Skeletal muscle cell (primary cell): ENCODE measurements at regions not wholly inside any gene's neighbourhood (a gene's known extent, or its start where the extent isn't known, plus 50 kb on each side); places are given as distances from the start of the nearest gene placed in this dataset.
A peak's percentile ranks its signal among the peaks of the same experiment; 100 is the strongest.

Source experiments
- DNase-seq: peaks from one replicate; pipeline ENCODE4 v3.0.0-alpha.2; 2010; ENCODE audit warnings: low read depth
- H3K4me3 ChIP-seq: 2 replicates; pipeline ENCODE4 v1.5.1; 2011; ENCODE audit warnings: low read depth, mild to moderate bottlenecking, control low read depth, low read length, moderate library complexity

GRCh38 chr2:129888896-129889295 is 90.6 kb upstream of the RAB6C start:
- H3K4me3 ChIP-seq = no peak overlapping the region
- peak; percentile 4 for DNase-seq

DNA sequence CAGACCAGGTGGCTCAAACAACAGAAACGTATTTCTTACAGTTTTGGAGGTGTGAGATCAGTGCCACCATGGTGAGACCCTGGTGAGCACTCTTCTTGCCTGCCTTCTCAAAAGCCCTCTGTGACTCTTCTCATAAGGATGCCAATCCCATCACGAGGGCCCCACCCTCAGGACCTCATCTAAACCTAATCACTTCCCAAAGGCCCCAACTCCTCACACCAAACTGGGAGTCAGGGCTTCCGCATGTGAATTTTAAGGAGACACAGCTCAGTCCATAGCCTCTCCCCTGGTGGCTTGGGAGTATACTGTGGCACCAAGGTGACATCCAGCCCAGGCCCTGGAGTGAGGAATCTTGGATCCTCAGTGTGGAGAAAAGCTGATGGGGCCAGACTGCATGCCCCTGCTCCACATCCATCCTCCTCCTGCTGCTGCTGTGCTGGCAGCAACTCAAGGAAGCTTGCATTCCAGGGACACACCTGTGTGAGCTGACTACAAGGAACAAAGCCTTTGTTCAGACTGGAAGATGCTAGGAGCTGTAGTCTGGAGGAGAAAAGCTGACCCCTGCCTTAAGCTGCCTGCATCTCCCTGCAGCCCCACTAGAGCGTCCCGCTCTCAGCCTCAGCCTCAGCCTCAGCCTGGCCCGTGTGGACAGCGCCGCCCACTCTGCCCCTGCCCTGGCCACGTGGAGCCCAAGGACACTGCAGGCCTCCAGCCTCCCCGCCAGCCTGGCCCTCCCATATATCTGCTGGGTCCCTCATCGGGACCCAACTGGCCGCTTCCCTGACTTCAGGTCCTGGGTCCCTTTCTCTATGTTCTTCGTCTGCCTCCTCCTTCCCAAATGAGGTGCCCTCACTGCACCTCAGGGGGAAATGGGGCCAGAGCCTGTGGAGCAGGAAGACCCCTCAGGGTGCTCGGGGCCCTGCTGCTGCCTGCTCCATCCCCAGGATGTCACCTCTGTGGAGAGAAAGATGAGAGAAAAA is 87.8 kb upstream of the RAB6C start:
- H3K4me3 ChIP-seq = no peak overlapping the region
- no peak for DNase-seq

DNA sequence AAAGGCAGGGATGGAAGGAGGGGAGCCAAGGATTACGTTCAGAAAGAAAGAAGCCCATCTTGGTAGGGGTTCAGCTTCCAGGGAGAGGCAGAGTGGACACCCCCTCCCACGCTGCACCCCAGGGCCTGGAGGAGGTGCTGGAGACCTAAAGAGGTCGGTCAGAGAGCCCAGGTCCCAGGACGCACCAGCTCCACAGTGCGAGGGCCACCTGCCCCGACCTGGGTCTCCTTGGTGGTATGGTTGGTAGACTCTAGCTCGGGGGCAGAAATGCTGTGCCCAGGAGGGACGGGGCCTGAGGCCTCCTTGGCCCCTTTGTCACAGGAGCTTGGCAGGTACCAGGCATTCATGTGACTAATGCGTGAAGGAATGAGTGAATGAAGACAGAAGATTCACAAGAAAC is 87.1 kb upstream of the RAB6C start:
- no peak for DNase-seq
- no peak overlapping the region for H3K4me3 ChIP-seq

GRCh38 chr2:129892773-129893172 is 86.7 kb upstream of the RAB6C start:
- H3K4me3 ChIP-seq = no peak overlapping the region
- DNase-seq = no peak

GRCh38 chr2:129893244-129893643 is 86.2 kb upstream of the RAB6C start:
- no peak for DNase-seq
- no peak overlapping the region for H3K4me3 ChIP-seq

DNA sequence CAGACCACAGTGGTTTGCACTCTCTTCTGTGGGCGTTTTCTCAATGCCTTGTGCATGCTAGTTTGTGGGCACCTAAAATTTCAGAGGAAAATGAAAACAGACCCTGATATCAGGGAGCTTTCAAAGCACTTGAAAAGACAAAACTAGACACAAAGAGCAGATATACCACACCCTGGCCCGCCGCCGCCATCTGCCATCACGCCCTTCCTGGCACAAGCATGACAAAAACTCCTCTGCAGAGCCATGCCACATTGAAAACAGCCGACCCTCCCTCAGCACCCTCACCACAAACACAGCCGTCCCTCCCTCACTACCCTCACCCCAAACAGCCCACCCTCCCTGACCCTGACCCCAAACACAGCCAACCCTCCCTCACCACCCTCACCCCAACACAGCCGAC is 84.8 kb upstream of the RAB6C start:
- H3K4me3 ChIP-seq = no peak overlapping the region
- DNase-seq = no peak

- DNase-seq = no peak
- H3K4me3 ChIP-seq = no peak overlapping the region
These were observed 84.4 kb upstream of the RAB6C start for GRCh38 chr2:129895061-129895460.

- no peak overlapping the region for H3K4me3 ChIP-seq
- DNase-seq = no peak
These were observed 83.9 kb upstream of the RAB6C start for GRCh38 chr2:129895526-129896082.

DNA sequence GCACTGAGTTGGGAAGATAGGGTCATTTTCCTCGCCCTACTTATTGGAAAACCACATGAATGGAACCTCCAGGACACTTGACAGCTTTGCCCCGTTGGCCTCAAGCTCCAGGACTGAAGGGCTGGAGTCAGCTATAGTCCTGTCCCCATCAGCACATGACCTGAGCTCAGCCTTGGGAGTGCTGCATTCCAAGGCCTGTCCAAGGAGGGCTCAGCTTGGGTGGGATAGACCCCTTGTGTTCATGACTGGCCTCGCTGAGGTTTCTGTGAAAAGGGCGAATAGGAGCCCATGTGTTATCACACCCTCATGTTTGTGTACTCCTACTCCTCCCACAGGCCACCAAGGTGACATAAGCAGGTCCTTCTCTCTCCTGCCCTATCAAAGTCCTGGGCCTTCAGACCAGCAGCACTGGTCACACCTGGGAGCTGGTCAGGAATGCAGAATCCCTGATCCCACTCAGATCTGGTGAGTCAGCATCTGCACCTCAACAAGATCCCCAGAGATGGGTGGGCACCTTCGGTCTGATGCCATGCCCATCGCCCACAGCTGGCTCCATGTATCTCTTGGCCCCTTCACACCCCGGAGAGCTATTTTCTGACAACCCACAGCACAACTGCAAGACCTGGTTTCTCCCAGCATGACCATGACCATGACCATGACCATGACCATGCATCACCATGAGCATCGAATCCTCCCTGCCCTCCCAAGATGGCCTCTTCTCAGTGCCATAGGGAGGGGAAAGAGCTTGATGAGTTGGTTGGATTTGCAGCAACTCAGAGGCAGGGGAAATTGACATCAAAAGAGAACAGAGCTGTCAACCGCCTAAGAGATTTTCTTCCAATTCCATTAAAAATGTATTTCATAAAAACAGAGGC is 83.0 kb upstream of the RAB6C start:
- no peak for DNase-seq
- no peak overlapping the region for H3K4me3 ChIP-seq

DNA sequence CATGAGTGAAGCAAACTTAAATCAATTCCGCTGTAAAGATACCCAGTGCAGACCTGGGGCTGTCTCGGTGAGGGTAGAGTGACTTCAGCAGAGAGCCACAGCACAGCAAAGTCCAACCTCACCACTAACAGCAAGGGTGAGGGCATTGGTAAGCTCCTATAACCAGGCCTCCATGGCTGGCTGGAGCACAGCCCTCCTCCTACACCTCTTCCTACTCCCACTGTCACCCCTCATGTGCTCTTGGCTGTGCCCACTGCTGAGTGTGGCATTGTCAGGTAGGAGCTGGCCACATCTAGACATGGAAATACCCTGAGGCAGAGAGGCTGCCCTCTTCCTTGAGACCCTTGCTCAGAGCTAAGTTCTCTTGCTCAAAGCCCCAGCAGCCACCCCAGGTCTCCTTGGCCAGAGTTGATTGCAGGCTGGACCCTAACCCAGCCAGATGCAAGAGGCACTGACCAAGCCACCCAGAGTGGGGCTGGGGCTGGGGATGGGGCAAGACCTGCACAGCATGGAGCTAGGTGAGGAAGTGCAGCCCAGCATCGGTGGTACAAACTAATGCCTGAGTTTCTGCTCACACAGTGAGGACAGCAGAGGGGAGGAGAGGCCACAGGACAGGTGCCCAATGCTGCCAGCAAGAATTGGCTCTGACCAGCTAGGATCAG is 77.6 kb upstream of the RAB6C start:
- DNase-seq = no peak
- no peak overlapping the region for H3K4me3 ChIP-seq

GRCh38 chr2:129902731-129903585 is 76.5 kb upstream of the RAB6C start:
- no peak overlapping the region for H3K4me3 ChIP-seq
- no peak for DNase-seq

GRCh38 chr2:129903586-129904425 is 75.7 kb upstream of the RAB6C start:
- DNase-seq = no peak
- H3K4me3 ChIP-seq = no peak overlapping the region

DNA sequence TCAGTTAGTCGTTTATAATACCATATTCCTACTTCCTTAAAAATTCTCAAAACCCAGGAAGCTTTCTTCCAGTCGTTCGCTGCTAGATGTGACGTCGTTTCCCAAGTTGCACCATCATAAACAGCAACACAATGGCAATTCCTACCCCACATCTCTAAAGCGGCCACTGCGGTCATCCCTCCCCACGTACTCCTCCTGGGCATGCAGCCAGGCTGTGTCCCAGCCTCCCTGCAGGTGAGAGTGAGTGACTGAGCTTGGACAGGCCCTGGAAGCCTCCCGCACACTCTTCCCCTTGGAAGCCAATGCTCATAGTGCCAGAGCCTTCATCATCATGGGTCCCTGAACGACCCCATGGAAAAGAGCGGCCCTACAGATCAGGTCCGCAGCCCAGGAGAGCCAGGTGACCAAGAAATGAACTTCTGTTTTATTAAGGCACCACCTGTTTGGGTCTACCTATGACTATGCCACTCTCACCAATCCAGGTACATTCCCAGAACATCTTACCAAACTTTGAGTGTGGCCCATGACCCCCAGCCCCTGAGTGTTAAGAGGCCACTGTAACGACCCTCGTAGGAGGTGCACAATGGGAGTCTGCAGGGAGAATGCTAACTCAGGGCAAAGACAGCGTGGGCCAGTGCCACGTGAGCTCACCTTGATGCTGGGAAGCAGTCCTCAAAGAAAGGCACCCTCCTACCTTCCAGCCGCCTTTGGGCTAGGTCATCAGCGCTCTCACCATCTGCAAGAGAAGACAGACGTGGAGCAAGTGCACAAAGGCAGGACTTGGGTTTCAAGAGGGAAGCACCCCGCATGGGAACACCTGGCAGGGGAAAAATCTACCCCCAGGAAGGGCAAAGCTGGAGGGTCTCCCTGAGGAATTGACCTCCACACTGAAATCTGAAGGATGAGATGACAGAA is 74.7 kb upstream of the RAB6C start:
- no peak overlapping the region for H3K4me3 ChIP-seq
- no peak for DNase-seq

GRCh38 chr2:129905664-129906081 is 73.8 kb upstream of the RAB6C start:
- no peak overlapping the region for H3K4me3 ChIP-seq
- DNase-seq = no peak

DNA sequence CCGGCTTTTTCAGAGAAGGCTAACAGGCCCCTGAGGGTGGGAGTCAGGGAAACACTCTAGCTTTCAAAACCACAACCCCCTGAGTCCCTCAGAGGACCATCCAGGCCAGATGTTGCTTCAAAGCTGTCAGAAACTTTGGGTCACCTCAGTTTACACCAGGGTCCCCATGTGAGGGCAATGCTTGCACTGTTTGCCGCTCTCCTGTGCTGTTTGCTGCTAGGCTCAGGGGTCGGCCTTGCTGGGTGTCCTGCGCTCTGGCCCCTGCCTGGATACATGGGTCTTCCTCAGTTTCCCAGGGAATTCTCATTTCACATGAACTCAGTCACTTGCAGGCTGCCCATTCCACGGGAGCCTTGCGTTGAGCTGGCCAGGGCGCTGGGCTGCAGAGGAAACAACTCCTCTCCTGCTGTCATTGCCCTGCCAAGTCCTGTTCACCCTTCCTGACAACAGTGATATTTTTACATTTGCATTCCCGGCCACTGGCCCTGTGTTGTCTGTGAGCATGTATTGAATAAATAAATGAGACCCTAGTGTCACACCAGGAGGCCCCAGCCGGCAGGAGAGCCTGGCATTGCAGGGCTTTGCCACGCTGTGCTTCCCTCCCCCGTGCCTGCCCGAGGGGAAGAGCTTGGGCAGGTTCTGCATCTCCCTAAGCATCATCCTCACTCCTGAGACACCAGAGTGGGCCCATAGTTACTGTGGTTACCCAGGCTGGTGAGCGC is 73.2 kb upstream of the RAB6C start:
- no peak overlapping the region for H3K4me3 ChIP-seq
- no peak for DNase-seq

DNA sequence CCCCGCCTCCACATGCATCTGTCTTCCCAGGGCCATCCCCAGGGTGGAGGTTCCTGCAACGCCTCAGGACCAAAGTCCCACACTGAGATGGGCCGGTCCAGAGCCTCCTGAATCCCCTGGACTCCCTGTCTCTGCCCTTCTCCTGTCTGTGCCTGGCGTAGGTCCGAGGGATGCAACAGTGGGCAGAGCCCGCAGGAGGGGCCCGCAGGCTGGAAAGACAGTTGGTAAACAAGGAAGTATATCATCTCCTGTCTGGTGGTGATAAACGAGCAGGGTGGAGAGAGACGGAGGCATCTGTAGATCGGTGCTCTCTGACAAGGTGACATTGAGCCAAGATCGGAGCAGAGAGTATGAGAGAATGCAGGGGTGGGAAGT is 72.6 kb upstream of the RAB6C start:
- DNase-seq = no peak
- H3K4me3 ChIP-seq = no peak overlapping the region
